ENCODE measurements at regions not wholly inside any gene's neighbourhood (a gene's known extent, or its start where the extent isn't known, plus 50 kb on each side); places are given as distances from the start of the nearest gene placed in this dataset.

DNA sequence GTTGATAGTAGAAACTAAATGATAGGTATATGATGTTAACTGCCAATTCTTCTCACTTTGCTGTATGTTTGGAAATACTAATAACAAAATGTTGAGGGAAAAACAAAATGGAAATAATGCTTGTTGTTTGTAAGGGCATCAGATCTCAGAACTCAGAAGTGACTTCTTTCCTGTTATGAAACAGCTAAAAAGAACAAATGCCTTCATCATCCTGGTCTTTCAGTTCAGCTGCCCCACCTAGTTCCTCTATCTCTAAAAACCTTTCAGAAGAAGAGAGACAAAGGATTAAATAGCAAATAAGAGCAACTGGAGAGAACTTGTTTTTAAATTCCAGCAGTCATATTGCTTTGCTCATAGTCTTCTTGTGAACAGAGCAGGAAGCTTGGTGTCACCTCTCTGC lies 345.3 kb upstream of the NCAM1 start (continued):
- TF ChIP-seq, protein P1, sequence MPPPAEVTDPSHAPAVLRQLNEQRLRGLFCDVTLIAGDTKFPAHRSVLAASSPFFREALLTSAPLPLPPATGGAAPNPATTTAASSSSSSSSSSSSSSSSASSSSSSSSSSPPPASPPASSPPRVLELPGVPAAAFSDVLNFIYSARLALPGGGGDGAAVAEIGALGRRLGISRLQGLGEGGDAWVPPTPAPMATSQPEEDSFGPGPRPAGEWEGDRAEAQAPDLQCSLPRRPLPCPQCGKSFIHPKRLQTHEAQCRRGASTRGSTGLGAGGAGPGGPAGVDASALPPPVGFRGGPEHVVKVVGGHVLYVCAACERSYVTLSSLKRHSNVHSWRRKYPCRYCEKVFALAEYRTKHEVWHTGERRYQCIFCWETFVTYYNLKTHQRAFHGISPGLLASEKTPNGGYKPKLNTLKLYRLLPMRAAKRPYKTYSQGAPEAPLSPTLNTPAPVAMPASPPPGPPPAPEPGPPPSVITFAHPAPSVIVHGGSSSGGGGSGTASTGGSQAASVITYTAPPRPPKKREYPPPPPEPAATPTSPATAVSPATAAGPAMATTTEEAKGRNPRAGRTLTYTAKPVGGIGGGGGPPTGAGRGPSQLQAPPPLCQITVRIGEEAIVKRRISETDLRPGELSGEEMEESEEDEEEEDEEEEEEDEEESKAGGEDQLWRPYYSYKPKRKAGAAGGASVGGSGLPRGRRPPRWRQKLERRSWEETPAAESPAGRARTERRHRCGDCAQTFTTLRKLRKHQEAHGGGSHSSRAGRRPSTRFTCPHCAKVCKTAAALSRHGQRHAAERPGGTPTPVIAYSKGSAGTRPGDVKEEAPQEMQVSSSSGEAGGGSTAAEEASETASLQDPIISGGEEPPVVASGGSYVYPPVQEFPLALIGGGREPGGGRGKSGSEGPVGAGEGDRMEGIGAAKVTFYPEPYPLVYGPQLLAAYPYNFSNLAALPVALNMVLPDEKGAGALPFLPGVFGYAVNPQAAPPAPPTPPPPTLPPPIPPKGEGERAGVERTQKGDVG (CRISPR knock-in tag; IDR thresholded peaks at IDR 0.05; ENCODE audit: borderline replicate concordance) = no peak
- TF ChIP-seq HDAC2 (CRISPR knock-in tag; IDR thresholded peaks at IDR 0.05) = no peak
- TF ChIP-seq FOXA3 (CRISPR knock-in tag; IDR thresholded peaks at IDR 0.05) = no peak
- TF ChIP-seq XBP1 (CRISPR knock-in tag; IDR thresholded peaks at IDR 0.05) = no peak
- no peak for TF ChIP-seq ZNF24 (IDR thresholded peaks at IDR 0.05)
- TF ChIP-seq ZNF562 (CRISPR knock-in tag; IDR thresholded peaks at IDR 0.05; ENCODE audit: borderline replicate concordance) = no peak
- TF ChIP-seq YEATS2 (CRISPR knock-in tag; IDR thresholded peaks at IDR 0.05; ENCODE audit: borderline replicate concordance) = no peak
- TF ChIP-seq RARA (CRISPR knock-in tag; IDR thresholded peaks at IDR 0.05) = no peak
- TF ChIP-seq ZNF839 (CRISPR knock-in tag; IDR thresholded peaks at IDR 0.05; ENCODE audit: borderline replicate concordance) = no peak
- no peak for TF ChIP-seq ZFP62 (CRISPR knock-in tag; IDR thresholded peaks at IDR 0.05)
- TF ChIP-seq ZC3H13 (CRISPR knock-in tag; IDR thresholded peaks at IDR 0.05) = no peak
- no peak for TF ChIP-seq PLRG1 (conservative IDR thresholded peaks at IDR 0.05)

Measured in HepG2 (cell line).